Vagina (tissue), 2 donors: ENCODE measurements at regions not wholly inside any gene's neighbourhood (a gene's known extent, or its start where the extent isn't known, plus 50 kb on each side); places are given as distances from the start of the nearest gene placed in this dataset.

Source experiments
- DNase-seq, 2 donors: peaks; one replicate each; pipeline ENCODE4 v3.0.0-alpha.2; 2017; ENCODE audit errors: extremely low spot score in 2 of 2
- H3K27ac ChIP-seq: fragments of 200-600 bp; sonication (generic); one replicate; pipeline ENCODE4 v1.5.1; 2019
- H3K27me3 ChIP-seq: fragments of 200-600 bp; sonication (generic); one replicate; pipeline ENCODE4 v1.5.1; 2019
- H3K36me3 ChIP-seq, 2 donors: fragments of 200-600 bp; sonication (generic); one replicate each; pipeline ENCODE4 v1.5.1; 2017 to 2019
- H3K4me1 ChIP-seq: fragments of 200-600 bp; sonication (generic); one replicate; pipeline ENCODE4 v1.5.1; 2019
- H3K4me3 ChIP-seq, 2 donors: fragments of 200-600 bp; sonication (generic); 1 replicate in 1 of 2; 2 replicates in 1 of 2; pipeline ENCODE4 v1.5.1; 2016 to 2019
- H3K9me3 ChIP-seq: fragments of 200-600 bp; sonication (generic); one replicate; pipeline ENCODE4 v1.5.1; 2019
- CTCF ChIP-seq, 3 experiments: fragments of 450-650 bp in 2 of 3; fragments of 200-600 bp in 1 of 3; sonication (generic) in 1 of 3; IDR thresholded peaks; one replicate each; pipeline ENCODE4 v1.5.1; 2017 to 2019; ENCODE audit warnings: antibody characterized with exemption in 3 of 3, mild to moderate bottlenecking in 2 of 3, moderate library complexity in 2 of 3
- POLR2A ChIP-seq, 2 donors: fragments of 450-650 bp; IDR thresholded peaks; one replicate each; pipeline ENCODE4 v1.6.1; 2017; ENCODE audit warnings: antibody characterized with exemption in 2 of 2, mild to moderate bottlenecking in 2 of 2, moderate library complexity in 2 of 2
- POLR2AphosphoS5 ChIP-seq, 2 donors: sonication (generic); formaldehyde crosslinking; IDR thresholded peaks; one replicate each; pipeline ENCODE4 v1.9.0; 2017; ENCODE audit warnings: antibody characterized with exemption in 2 of 2, mild to moderate bottlenecking in 2 of 2, low read depth in 1 of 2; ENCODE audit not compliant: insufficient read depth in 1 of 2
- intact Hi-C: fragments of 100-400 bp; cut with DNase I; formaldehyde crosslinking; loops from one replicate; pipeline ENCODE4 v1.15.1; 2023

GRCh38 chr6:155985660-155986138 lies 530.1 kb upstream of the NOX3 start:
- H3K9me3 ChIP-seq: no peaks in the 10 kb centered on the region
- TF ChIP-seq POLR2AphosphoS5 (IDR thresholded peaks at IDR 0.05; ENCODE audit: insufficient read depth in 1 of 2, low read depth in 1 of 2) (peak in 1 of 2 donors; percentile 82), CTCF (IDR thresholded peaks at IDR 0.05) (no peak), POLR2A (IDR thresholded peaks at IDR 0.05) (no peak)
- peaks cover 35% of the 10 kb centered on the region for H3K4me1 ChIP-seq
- no peaks in the 10 kb centered on the region for H3K36me3 ChIP-seq
- intact Hi-C loops: no loop called here
- H3K27me3 ChIP-seq: no peaks in the 10 kb centered on the region
- H3K4me3 ChIP-seq: no peak overlapping the region
- H3K27ac ChIP-seq: peak overlapping the region; percentile 61
- DNase-seq: no peak

- no peaks in the 10 kb centered on the region for H3K27me3 ChIP-seq
- no peaks in the 10 kb centered on the region for H3K9me3 ChIP-seq
- TF ChIP-seq POLR2A (IDR thresholded peaks at IDR 0.05) (no peak), POLR2AphosphoS5 (IDR thresholded peaks at IDR 0.05; ENCODE audit: insufficient read depth in 1 of 2, low read depth in 1 of 2) (peak in 1 of 2 donors; percentile 54)
- no peak overlapping the region for H3K4me3 ChIP-seq
- H3K27ac ChIP-seq: peak overlapping the region; percentile 42
- peaks cover 45% of the 10 kb centered on the region for H3K4me1 ChIP-seq
- no peak for DNase-seq
- intact Hi-C loops: no loop called here
- H3K36me3 ChIP-seq: no peaks in the 10 kb centered on the region
These were observed 525.1 kb upstream of the NOX3 start for GRCh38 chr6:155980768-155981079.

DNA sequence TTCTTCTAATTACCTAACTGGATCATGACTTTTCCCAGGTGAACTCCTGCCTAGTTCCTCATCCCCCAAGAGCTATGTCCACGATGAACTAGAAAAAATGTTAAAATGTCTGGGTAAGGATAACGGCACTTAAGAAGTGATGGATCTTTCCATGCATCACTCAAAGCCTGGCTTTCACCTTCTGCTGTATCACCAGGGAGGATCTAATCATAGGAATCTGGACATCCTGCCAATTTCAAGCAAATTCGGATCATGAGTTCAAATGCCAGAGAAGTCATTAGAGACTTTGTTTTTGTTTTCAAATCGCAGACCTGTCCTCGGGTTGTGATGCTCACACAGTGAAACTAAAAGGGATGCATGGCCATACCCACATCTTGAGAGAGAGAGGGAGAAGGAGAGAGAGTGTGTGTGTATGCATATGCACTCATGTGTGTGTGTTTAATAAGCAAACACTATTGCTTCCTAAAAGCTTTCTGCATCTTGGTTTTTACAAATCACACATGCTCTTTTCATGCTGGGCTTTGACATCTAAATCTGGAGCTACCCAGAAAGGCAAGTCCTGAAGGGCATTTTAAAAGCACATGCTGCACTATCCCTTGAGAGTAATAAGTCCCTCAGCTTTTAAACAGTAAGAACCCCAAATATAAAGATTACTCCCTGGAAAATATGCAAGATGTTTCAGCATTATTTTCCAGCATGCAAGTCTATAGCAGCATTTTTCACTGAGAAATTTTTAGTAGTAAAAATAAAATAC lies 524.6 kb upstream of the NOX3 start:
- DNase-seq: no peak

DNA sequence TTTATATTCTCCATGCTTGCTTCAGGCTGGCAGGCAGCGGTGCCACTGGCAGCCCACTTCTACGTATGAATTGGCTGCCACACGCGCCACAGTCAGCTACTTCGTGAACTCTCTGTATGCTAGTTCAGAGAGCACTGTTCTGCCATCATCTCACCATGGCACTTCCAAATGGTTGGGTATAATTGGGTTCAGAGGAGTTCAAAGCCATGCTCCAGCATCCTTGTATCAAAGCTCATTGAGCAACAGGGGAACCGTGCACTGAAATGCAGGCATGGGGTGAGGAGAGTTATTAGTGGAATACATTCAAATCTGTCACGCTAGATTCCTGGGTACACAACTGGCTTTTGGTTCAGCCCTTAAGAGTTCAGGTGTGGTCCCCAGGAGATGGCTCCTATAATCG lies 519.9 kb upstream of the NOX3 start:
- Histone ChIP-seq H3K4me1 (peaks cover 16% of the 10 kb centered on the region), H3K9me3 (no peaks in the 10 kb centered on the region), H3K27ac (peak overlapping the region; percentile 48), H3K27me3 (no peaks in the 10 kb centered on the region), H3K36me3 (no peaks in the 10 kb centered on the region), H3K4me3 (no peak overlapping the region)
- DNase-seq: no peak
- intact Hi-C loops: loop anchor here (5.0 kb wide), 1 partner anchor 1332 kb away; no protein-coding TSS in a partner anchor
- TF ChIP-seq POLR2A (IDR thresholded peaks at IDR 0.05): no peak
- TF ChIP-seq CTCF (IDR thresholded peaks at IDR 0.05): no peak
- TF ChIP-seq POLR2AphosphoS5 (IDR thresholded peaks at IDR 0.05; ENCODE audit: insufficient read depth in 1 of 2, low read depth in 1 of 2): no peak

More for the DNA sequence above, 524.6 kb upstream of the NOX3 start:
- no peaks in the 10 kb centered on the region for H3K9me3 ChIP-seq
- H3K36me3 ChIP-seq: no peaks in the 10 kb centered on the region
- H3K27me3 ChIP-seq: no peaks in the 10 kb centered on the region
- peak overlapping the region; percentile 70 for H3K27ac ChIP-seq
- no peak overlapping the region for H3K4me3 ChIP-seq
- intact Hi-C loops: no loop called here
- H3K4me1 ChIP-seq: peaks cover 41% of the 10 kb centered on the region
- no peak for TF ChIP-seq POLR2A (IDR thresholded peaks at IDR 0.05)
- TF ChIP-seq CTCF (IDR thresholded peaks at IDR 0.05): no peak
- no peak for TF ChIP-seq POLR2AphosphoS5 (IDR thresholded peaks at IDR 0.05; ENCODE audit: insufficient read depth in 1 of 2, low read depth in 1 of 2)

GRCh38 chr6:155974811-155975323 lies 519.2 kb upstream of the NOX3 start:
- TF ChIP-seq POLR2AphosphoS5 (IDR thresholded peaks at IDR 0.05; ENCODE audit: insufficient read depth in 1 of 2, low read depth in 1 of 2): no peak
- no peak for TF ChIP-seq POLR2A (IDR thresholded peaks at IDR 0.05)
- TF ChIP-seq CTCF (IDR thresholded peaks at IDR 0.05): no peak
- H3K27ac ChIP-seq: peak overlapping the region; percentile 48
- H3K4me3 ChIP-seq: no peak overlapping the region
- H3K9me3 ChIP-seq: no peaks in the 10 kb centered on the region
- intact Hi-C loops: loop anchor here (5.0 kb wide), 1 partner anchor 1332 kb away; no protein-coding TSS in a partner anchor
- H3K4me1 ChIP-seq: peaks cover 10% of the 10 kb centered on the region
- no peak for DNase-seq
- no peaks in the 10 kb centered on the region for H3K27me3 ChIP-seq
- H3K36me3 ChIP-seq: no peaks in the 10 kb centered on the region
